Caco-2 (cell line): ENCODE measurements at regions not wholly inside any gene's neighbourhood (a gene's known extent, or its start where the extent isn't known, plus 50 kb on each side); places are given as distances from the start of the nearest gene placed in this dataset.

Source experiments
- BruUV-seq: library from RNA; stranded (reverse); fragments of 400-500 nt; replicated peaks from 2 replicates; lab custom pipeline; 2021; lab: Mats Ljungman, UMichigan
- CTCF ChIA-PET: fragments of 300-600 bp; sonication (Branson Sonifier 250); formaldehyde crosslinking; loops from one replicate; lab custom pipeline; 2022; ENCODE audit warnings: antibody characterized with exemption; lab: Charles Lee
- POLR2A ChIA-PET: fragments of 300-600 bp; sonication (Branson Sonifier 250); formaldehyde crosslinking; loops from one replicate; lab custom pipeline; 2022; ENCODE audit warnings: antibody characterized with exemption; lab: Charles Lee
- DNase-seq, 2 experiments: peaks; one replicate each; pipeline versions ENCODE4 v3.0.0 to v3.0.0-alpha.2; 2020 to 2022
- H3K27me3 ChIP-seq: replicated peaks from 2 replicates; pipeline ENCODE4 v1.6.0; 2011; ENCODE audit warnings: low read length; ENCODE audit not compliant: control insufficient read depth, insufficient read depth
- H3K36me3 ChIP-seq: 2 replicates; pipeline ENCODE4 v1.5.1; 2011; ENCODE audit warnings: low read length; ENCODE audit not compliant: control insufficient read depth, insufficient read depth
- H3K4me1 ChIP-seq: fragments of 250-450 bp; sonication (Bioruptor Pico); 2 replicates; pipeline ENCODE4 v1.5.1; 2020; ENCODE audit warnings: mild to moderate bottlenecking
- H3K4me3 ChIP-seq: 2 replicates; pipeline ENCODE4 v1.5.1; 2011; ENCODE audit warnings: low read depth, mild to moderate bottlenecking, control low read depth, low read length
- H3K9me3 ChIP-seq: fragments of 250-450 bp; sonication (Bioruptor Pico); 2 replicates; pipeline ENCODE4 v1.5.1; 2020; ENCODE audit warnings: mild to moderate bottlenecking, moderate library complexity
- H3K27ac Mint-ChIP-seq: one replicate; pipeline ENCODE4 v1.8.0; 2022; ENCODE audit warnings: mixed read lengths; ENCODE audit not compliant: unreplicated experiment
- H3K27me3 Mint-ChIP-seq: one replicate; pipeline ENCODE4 v1.8.0; 2022; ENCODE audit warnings: mixed read lengths; ENCODE audit not compliant: insufficient read depth, unreplicated experiment
- H3K36me3 Mint-ChIP-seq: one replicate; pipeline ENCODE4 v1.8.0; 2022; ENCODE audit warnings: mild to moderate bottlenecking, mixed read lengths; ENCODE audit not compliant: insufficient read depth, unreplicated experiment
- H3K4me1 Mint-ChIP-seq: one replicate; pipeline ENCODE4 v1.8.0; 2022; ENCODE audit warnings: low read depth, mixed read lengths; ENCODE audit not compliant: unreplicated experiment
- H3K4me3 Mint-ChIP-seq: one replicate; pipeline ENCODE4 v1.8.0; 2022; ENCODE audit warnings: mild to moderate bottlenecking, moderate library complexity, mixed read lengths; ENCODE audit not compliant: unreplicated experiment
- H3K9me3 Mint-ChIP-seq: one replicate; pipeline ENCODE4 v1.8.0; 2022; ENCODE audit warnings: mixed read lengths; ENCODE audit not compliant: unreplicated experiment
- intact Hi-C: fragments of 100-400 bp; cut with micrococcal nuclease; formaldehyde crosslinking; loops from one replicate; pipeline ENCODE4 v1.10.0; 2022; ENCODE audit not compliant: unreplicated experiment
- TF ChIP-seq, protein P1 (sequence below), 2 experiments: fragments of 200-600 bp in 1 of 2; IDR thresholded peaks; 1 replicate in 1 of 2; 2 replicates in 1 of 2; pipeline versions ENCODE4 v1.5.1 to v1.8.0; 2011 to 2022; ENCODE audit warnings: antibody characterized with exemption in 1 of 2, control low read depth in 1 of 2, inconsistent platforms in 1 of 2, low read depth in 1 of 2, low read length in 1 of 2, mild to moderate bottlenecking in 1 of 2, moderate library complexity in 1 of 2; ENCODE audit not compliant: insufficient read depth in 1 of 2, severe bottlenecking in 1 of 2, unreplicated experiment in 1 of 2

DNA sequence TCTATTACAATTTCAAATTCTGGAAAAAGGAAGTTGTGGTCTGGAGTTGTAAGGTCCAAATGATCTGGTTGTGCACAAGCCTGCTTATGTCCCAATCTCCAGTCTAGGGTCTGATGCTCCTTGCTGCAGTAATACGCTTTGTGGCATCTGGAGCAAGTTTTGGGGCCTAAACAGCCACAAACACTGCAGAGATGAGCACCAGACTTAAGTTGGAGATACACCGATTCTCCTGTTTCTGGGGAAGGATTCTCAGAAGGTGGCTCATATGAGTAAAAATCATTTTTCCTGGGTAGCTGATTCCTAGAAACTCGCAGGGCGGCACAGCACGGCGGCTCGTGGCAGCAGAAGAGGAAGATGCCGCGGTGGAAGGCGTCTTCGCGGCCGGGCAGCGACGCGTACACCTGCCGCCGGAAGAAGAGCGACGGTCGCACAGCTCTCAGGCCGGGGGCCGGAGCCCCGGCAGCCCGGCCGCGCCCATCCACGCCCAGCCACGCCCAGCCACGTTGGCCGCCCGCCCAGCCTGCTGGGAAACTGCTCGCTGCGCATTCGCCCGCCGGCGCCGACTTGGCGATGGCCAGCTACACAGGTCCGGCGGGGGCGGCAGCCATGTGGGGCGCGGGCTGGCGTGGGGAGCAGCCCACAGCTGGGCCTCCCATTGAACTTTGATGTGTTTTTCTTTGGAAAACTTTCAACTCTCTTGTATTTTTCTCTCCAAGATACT lies 129.0 kb downstream of the ASCL4 start:
- H3K4me1 ChIP-seq = no peaks in the 10 kb centered on the region
- H3K27me3 ChIP-seq = no peaks in the 10 kb centered on the region
- H3K4me3 ChIP-seq = peak overlapping the region; percentile 50
- DNase-seq = peak; percentile 89 to 93
- H3K36me3 ChIP-seq = no peaks in the 10 kb centered on the region
- TF ChIP-seq, protein P1, sequence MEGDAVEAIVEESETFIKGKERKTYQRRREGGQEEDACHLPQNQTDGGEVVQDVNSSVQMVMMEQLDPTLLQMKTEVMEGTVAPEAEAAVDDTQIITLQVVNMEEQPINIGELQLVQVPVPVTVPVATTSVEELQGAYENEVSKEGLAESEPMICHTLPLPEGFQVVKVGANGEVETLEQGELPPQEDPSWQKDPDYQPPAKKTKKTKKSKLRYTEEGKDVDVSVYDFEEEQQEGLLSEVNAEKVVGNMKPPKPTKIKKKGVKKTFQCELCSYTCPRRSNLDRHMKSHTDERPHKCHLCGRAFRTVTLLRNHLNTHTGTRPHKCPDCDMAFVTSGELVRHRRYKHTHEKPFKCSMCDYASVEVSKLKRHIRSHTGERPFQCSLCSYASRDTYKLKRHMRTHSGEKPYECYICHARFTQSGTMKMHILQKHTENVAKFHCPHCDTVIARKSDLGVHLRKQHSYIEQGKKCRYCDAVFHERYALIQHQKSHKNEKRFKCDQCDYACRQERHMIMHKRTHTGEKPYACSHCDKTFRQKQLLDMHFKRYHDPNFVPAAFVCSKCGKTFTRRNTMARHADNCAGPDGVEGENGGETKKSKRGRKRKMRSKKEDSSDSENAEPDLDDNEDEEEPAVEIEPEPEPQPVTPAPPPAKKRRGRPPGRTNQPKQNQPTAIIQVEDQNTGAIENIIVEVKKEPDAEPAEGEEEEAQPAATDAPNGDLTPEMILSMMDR (IDR thresholded peaks at IDR 0.05; ENCODE audit: insufficient read depth in 1 of 2, low read depth in 1 of 2, low read length in 1 of 2, severe bottlenecking in 1 of 2, unreplicated experiment in 1 of 2) = no peak
- no peaks in the 10 kb centered on the region for H3K9me3 Mint-ChIP-seq
- POLR2A ChIA-PET = interaction anchor here (0.5 to 0.6 kb wide), 2 partner anchors 145 to 716 kb away, joined by 3 read pairs; no protein-coding TSS in a partner anchor
- TSS peak; percentile 79 for BruUV-seq
- H3K27ac Mint-ChIP-seq = peak overlapping the region; percentile 85
- peak overlapping the region; percentile 86 for H3K4me3 Mint-ChIP-seq
- H3K27me3 Mint-ChIP-seq = peaks cover 3% of the 10 kb centered on the region
- peaks cover 14% of the 10 kb centered on the region for H3K4me1 Mint-ChIP-seq
- intact Hi-C loops = no loop called here
- no peaks in the 10 kb centered on the region for H3K9me3 ChIP-seq
- CTCF ChIA-PET = no interaction called here
- H3K36me3 Mint-ChIP-seq = no peaks in the 10 kb centered on the region

DNA sequence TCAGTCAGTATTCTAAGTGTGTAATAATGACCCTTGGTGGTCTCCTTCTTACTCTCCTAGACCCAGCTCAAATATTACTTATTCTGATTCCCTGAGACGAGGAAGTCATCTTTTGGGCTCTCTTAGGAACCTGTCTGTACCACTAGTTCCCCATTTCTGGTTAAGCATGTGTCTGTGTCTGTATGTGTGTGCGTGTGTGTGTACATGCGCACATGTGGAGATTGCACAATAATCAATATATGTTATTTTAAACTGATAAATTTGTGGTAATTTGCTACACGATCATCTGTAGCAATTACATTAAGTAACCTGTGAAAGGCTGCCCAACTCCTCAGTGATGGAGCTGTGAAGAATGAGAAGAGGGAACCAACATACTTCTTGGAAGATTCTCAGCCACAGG lies 132.2 kb downstream of the ASCL4 start:
- Mint-ChIP-seq H3K36me3 (no peaks in the 10 kb centered on the region), H3K27ac (no peak overlapping the region), H3K4me3 (no peak overlapping the region), H3K4me1 (peaks cover 10% of the 10 kb centered on the region), H3K9me3 (no peaks in the 10 kb centered on the region), H3K27me3 (peaks cover 10% of the 10 kb centered on the region)
- H3K36me3 ChIP-seq = no peaks in the 10 kb centered on the region
- ChIA-PET CTCF (no interaction called here), POLR2A (no interaction called here)
- H3K4me3 ChIP-seq = no peak overlapping the region
- no peaks in the 10 kb centered on the region for H3K27me3 ChIP-seq
- intact Hi-C loops = no loop called here
- H3K9me3 ChIP-seq = no peaks in the 10 kb centered on the region
- no peak for DNase-seq
- TF ChIP-seq, protein P1 (IDR thresholded peaks at IDR 0.05; ENCODE audit: insufficient read depth in 1 of 2, low read depth in 1 of 2, low read length in 1 of 2, severe bottlenecking in 1 of 2, unreplicated experiment in 1 of 2) = no peak
- H3K4me1 ChIP-seq = no peaks in the 10 kb centered on the region
- BruUV-seq = no TSS peak

DNA sequence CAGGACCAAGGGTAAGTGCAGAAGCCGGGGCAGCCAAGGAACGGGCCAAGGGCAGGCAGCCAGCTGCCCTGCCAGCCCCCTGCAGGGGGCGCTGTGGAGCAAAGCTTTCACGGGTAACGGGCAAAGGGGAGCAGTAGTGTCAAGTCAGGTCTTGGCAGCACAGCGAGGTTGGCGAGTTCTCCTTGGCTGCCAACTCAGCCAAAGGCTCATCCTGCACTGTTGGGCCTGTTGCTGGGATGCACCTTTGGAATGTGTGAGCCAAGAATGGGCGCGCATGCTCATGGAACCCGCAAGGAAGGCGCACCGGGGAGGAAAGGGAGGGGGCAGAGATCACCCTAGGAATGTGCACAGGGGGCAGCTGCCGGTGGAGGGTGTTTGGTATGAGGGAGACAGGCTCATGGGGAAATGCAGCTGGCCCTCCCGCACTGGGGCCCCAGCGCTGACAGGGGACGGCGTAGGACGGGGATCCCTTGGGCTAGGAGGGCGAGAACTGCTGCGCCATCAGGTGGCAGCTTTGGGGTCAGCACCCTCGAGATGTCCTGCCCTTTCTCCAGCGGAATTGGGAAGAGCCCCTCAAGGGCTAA lies 138.0 kb downstream of the ASCL4 start:
- Mint-ChIP-seq H3K4me3 (no peak overlapping the region), H3K27ac (no peak overlapping the region), H3K27me3 (peaks cover 7% of the 10 kb centered on the region), H3K4me1 (no peaks in the 10 kb centered on the region), H3K9me3 (no peaks in the 10 kb centered on the region), H3K36me3 (no peaks in the 10 kb centered on the region)
- POLR2A ChIA-PET = no interaction called here
- TF ChIP-seq, protein P1 (IDR thresholded peaks at IDR 0.05; ENCODE audit: insufficient read depth in 1 of 2, low read depth in 1 of 2, low read length in 1 of 2, severe bottlenecking in 1 of 2, unreplicated experiment in 1 of 2) = peak; percentile 35 to 47
- Histone ChIP-seq H3K4me1 (no peaks in the 10 kb centered on the region), H3K27me3 (no peaks in the 10 kb centered on the region), H3K9me3 (no peaks in the 10 kb centered on the region), H3K4me3 (no peak overlapping the region), H3K36me3 (no peaks in the 10 kb centered on the region)
- CTCF ChIA-PET = no interaction called here
- peak in 1 of 2 experiments; percentile 35 for DNase-seq
- intact Hi-C loops = no loop called here
- no TSS peak for BruUV-seq
